Loucy (cell line): ENCODE measurements at regions not wholly inside any gene's neighbourhood (a gene's known extent, or its start where the extent isn't known, plus 50 kb on each side); places are given as distances from the start of the nearest gene placed in this dataset.

Experiments used
- EZH2phosphoT487 ChIP-seq: fragments of 200-600 bp; IDR thresholded peaks from 2 replicates; pipeline ENCODE4 v1.6.1; 2018; ENCODE audit warnings: antibody characterized with exemption, mild to moderate bottlenecking, moderate library complexity, borderline replicate concordance
- TF ChIP-seq, protein P1 (sequence below): fragments of 200-600 bp; sonication (generic); conservative IDR thresholded peaks from 2 replicates; pipeline ENCODE4 v1.5.1; 2014; ENCODE audit warnings: mild to moderate bottlenecking, antibody characterized with exemption, low read length

- TF ChIP-seq, protein P1, sequence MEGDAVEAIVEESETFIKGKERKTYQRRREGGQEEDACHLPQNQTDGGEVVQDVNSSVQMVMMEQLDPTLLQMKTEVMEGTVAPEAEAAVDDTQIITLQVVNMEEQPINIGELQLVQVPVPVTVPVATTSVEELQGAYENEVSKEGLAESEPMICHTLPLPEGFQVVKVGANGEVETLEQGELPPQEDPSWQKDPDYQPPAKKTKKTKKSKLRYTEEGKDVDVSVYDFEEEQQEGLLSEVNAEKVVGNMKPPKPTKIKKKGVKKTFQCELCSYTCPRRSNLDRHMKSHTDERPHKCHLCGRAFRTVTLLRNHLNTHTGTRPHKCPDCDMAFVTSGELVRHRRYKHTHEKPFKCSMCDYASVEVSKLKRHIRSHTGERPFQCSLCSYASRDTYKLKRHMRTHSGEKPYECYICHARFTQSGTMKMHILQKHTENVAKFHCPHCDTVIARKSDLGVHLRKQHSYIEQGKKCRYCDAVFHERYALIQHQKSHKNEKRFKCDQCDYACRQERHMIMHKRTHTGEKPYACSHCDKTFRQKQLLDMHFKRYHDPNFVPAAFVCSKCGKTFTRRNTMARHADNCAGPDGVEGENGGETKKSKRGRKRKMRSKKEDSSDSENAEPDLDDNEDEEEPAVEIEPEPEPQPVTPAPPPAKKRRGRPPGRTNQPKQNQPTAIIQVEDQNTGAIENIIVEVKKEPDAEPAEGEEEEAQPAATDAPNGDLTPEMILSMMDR, result no peak
- no peak for TF ChIP-seq EZH2phosphoT487
Measured at GRCh38 chr3:189014526-189014925, 157.2 kb upstream of the TPRG1 start.
